Fibroblast of upper back skin (primary cell): ENCODE measurements at regions not wholly inside any gene's neighbourhood (a gene's known extent, or its start where the extent isn't known, plus 50 kb on each side); places are given as distances from the start of the nearest gene placed in this dataset.
"Not testable (repeated sequence)": the region's sequence is repeated elsewhere in the genome, so short reads cannot be mapped to it uniquely, and the experiment has no call there.

Source experiments
- DNase-seq: peaks from one replicate; pipeline ENCODE4 v3.0.0-alpha.2; 2013

DNA sequence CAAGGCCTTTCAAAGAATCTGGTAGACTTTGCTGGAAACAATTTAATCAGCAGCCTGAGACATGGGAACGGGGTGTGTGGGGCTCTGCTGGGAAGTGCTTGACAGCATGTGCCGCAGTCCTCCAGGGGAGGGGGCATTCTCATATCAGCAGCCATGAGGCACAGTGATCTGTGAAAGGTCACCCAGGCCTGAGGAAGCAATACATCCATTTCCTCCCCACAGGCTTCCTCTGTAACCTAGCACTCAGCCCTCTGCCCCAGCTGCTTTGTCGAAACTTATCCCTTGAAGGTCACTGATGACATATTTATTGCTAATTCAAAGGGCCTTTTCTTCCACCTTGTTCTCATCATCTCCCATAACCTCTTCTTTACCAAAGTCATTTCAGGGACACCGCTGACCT, 103.3 kb downstream of the TNFAIP3 start:
- DNase-seq = no peak

DNA sequence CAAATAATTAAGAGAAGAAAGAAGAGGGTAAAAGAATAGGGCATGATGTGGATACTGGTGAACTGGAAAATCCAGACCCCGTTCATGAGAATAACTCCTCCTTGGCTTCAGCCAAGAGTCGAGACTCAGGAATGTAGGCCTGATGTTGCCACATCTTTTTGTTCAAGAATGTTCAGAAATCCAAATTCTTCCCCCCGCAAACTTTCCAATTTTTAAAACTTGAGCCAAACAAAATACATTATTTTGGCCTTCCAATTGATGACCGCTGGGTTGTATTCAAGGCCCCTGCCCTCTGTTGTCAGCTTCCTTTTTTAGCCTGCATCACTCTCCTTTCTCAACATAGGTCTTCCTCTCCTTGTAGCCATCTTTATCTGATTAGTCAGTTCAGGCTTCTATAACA, 106.1 kb downstream of the TNFAIP3 start:
- peak; percentile 65 for DNase-seq

DNA sequence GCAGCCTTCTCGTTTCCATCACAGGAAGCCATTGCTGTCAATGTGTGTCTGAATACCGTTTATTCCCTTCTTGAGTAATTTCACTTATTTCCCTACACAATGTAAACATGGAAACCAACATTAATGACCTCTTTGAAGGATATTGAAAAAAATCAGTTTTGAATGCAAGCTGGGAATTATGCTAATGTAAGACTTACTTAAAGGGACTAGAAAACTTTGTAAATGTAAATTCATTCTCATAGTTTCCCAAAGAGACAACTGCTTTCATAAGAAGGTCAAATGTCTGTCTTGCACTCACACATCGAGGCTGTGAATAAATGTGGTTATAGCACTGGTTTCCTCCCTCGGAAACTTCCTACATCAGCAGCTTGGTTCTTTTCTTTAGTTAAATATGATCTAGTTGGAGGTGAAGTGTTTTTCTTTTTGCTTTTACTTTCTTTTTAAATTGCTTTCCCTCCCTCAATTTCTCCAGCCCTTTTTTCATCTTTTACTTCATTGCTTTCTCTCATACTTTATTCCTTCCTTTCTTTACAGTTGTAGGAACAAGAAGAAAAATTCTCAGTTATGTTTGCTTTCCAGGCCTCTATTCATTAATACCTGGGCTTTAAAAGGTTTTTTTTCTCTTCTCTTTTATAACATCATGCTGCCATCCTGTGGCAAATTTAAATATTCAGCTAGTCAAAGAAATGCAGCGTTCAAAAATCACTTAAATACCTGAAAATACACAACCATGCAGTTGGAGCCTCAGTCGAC, 108.3 kb downstream of the TNFAIP3 start:
- peak; percentile 35 for DNase-seq

DNA sequence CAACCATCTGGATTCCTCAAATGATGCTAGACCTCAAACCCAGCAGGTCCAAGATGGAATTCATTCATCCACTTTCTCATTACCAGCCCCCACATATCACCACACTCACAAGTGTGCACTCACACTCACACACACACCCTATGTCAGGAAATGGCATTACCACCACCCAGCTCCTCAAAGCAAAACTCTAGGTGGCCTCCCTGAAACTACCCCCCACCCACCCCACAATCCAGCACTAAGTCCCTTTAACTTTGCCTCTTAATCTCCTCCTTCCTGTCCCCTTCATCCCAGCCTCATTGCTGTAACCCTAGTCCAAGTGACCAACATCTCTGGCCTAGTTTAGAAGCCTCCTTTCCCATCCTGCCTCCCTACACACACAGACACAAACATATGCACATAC, 109.4 kb downstream of the TNFAIP3 start:
- DNase-seq = no peak

DNA sequence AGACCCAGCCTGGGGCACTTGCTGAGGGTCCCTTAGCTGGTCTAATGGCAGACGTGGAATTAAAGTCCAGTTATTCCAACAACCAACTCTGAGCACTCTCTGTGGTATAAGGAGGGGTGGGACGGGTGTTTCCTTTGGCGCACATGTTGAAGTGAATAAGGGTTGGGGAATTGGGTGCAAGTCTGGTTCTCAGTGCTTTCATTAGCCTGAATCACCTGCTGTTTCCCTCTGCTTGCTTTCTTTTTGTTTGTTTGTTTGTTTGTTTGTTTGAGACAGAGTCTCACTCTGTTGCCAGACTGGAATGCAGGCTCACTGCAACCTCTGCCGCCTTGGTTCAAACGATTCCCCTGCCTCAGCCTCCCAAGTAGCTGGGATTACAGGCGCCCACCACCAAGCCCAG, 110.1 kb downstream of the TNFAIP3 start:
- no peak for DNase-seq

DNA sequence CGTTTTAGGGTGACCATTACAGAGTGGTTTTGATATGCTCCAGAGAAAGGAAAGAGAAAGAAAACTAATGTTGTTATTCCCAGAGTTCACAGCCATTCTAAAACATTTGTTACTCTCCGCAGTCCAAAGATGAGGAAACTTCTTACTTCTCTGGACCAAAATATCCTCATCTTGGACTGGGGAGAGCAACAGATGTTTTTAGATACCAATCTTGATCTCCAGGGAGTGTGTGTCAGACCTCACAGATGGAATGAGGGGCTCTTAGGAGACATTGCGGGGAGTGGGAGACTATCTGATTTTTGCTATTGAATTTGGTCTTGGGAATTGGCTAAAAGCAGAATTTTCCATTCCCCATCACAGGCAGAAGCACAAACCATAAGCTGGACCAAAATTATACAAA, 110.8 kb downstream of the TNFAIP3 start:
- no peak for DNase-seq

DNA sequence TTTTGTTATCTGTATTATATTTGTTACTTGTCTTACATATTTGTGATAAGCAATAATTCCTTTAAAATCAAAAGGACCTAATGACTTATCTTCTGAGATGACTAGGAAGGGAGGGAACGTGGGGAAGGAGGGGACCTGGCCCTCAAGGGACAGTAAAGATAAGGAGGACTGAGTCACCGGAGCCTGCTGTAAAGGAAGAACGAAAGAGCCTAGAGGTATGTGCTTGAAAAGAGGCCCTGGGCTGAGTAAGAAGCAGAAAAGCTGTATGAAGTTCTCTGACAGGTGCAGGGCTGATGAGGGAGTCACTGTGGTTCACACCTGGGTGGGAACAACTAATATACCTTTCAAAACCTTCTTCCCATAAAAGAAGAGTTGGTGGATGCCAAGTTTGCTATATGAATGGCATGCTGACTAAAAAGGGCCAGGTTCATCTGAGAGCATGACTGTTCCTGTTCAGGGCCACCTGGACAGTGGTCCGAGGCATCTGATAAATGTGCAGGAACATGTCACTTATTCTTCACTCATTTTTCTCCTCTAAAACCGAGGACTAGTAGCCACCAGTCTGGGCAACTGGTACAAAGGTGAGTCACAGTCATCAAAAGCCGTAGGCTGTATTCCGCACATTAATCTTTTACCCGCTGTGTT, 111.3 kb downstream of the TNFAIP3 start:
- no peak for DNase-seq

DNA sequence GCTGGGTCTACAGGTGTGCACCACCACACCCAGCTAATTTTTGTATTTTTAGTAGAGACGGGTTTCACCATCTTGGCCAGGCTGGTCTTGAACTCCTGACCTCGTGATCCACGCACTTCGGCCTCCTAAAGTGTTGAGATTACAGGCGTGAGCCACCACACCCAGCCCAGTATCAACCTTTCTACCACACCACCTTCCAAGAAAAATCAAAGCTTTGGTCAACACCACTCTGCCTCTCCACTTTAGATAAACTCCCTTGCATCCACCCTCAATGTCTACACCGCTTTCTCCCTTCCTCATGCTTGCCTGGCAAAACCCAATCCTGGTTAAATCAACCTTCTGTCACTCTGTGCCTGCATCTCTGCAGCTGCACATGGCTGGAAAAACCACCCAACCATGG, 112.2 kb downstream of the TNFAIP3 start:
- DNase-seq = not testable (repeated sequence)

DNA sequence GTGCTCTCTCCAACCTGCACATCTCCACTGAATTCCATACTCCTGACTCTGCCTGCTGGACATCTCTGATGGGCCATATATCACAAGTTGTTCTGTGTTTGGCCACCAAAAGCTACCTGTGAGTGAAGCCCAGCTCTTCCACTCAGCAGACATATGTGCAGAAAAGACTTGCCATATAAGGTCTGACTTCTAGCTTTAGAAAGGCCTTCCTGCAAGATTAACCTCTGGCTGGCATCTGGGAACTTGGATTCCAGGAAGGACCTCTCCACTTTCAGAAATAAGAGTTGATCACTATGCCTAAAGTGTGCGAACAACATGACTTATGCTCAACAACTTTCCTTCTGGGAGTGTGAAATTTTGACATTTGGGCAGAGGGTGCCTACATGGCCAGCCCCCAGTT, 113.7 kb downstream of the TNFAIP3 start:
- DNase-seq = no peak

DNA sequence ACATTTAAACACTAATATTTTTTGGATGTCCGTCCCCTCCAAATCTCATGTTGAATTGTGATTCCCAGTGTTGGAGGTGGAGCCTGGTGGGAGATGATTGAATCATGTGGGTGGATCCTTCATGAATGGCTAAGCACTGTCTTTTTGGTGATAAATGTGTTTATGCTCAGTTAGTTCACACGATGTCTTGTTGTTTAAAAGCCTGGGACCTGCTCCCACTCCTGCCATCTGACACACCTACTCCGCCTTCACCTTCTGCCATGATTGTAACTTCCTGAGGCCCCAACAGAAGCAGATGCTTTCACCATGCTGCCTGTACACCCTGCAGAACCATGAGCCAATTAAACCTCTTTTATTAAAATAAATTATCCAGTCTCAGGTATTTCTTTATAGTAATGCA, 114.7 kb downstream of the TNFAIP3 start:
- DNase-seq = no peak

DNA sequence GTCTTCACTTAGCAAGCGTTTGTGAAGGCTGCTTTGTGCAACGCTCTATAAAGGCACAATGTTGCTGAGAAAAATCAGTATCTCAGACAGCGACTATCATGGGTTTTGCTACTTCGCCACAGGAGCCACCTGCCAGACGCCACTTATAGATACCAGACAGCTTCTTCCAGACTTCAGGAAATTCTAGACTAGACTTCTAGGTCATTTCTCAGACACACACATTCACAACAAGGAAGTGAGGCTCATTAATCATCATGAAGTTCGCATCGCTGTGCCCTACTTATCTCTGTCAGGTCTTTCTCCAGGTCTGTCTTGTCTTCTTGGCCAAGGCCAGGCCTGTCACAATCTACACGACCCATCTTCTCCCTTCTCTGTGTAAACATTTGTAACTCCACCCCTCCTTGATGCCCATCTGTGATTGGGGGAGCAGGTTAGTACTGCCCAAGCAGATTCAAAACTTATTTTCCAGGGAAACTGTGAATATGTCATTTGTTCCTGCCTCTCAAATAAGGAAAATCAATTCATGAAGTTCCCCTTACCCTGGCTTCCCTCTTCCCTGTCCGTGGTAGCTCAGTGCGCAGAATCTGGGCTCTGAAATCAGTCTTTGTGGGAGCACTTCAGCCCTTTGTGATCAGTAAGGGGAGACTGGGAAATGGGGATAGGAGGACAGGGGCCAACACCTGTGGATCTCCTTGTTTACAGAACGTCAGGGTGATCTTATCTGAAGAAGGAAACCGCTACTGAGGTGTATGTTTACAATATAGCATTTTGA, 115.5 kb downstream of the TNFAIP3 start:
- no peak for DNase-seq

DNA sequence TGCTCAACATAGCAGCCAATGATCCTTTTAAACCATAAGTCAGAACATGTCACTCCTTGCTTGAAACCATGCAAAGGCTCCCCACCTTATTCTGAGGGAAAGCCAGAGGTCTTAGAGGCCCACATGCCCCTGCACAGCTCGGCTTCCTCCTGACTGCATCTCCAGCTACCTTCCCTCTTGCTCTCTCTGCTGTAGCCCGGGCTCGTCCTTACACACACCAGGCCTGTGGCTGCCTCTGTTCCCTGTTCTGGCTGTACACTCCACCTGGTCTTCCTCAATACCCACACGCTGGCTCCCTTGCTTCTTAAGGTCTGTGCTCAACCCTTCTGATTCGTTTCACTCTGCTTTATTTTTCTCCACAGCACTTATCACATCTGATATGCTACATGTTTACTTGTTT, 116.2 kb downstream of the TNFAIP3 start:
- DNase-seq = no peak

DNA sequence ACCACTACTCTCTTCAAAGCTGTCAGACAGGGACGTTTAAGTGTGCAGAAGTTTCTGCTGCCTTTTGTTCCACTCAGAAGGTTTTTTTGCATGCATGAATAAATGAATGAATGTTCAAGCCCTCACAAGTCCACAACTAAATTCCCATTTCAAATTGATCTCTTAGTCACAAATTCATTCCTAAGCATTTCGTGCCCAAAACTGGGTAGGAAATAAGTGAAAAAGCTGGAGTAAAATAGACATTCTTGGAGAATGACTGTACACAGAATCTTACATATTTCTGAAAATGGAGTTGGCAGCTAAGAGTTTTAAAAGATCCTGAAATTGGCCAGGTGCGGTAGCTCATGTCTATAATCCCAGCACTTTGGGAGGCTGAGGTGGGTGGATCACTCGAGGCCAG, 117.6 kb downstream of the PERP start:
- DNase-seq = peak; percentile 31

DNA sequence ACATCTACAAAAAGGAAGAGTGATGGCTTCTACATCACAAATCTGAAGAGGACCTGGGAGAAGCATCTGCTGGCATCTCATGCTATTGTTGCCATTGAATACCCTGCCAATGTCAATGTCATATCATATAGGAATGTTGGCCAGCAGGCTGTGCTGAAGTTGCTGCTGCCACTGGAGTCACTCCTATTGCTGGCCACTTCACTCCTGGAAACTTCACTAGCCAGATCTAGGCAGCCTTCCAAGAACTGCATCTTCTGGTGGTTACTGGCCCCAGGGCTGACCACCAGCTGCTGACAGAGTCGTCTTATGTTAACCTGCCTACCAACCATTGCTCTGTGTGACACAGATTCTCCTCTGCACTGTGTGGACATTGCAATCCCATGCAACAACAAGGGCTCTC, 111.8 kb downstream of the PERP start:
- no peak for DNase-seq

DNA sequence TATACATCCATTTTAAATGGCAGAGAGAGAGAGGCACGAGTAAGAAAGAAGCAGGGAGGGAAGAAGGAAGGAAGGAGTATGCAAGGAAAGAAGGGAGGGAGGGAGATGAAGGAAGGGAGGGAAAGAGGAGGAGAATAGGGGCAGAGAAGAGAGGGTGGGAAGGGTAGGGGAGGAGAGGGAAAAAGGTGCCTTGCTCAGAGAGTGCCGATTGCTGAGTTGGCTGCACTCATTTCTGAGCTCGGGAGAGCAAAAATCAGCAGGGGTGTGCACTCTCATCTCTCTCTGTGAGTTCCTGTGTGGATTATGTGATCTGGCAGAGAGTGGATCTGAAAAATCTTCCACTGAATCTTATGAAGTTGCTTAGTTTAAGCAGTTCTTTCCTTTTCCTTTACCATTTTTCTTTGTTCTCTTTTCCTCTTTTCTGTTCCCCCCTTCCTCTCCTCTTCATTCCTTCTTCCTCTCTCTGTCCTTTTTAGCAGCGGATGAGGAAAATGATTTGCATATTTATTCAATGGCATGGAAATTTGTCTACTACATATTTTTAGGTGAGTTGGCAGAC, 108.7 kb downstream of the PERP start:
- no peak for DNase-seq

DNA sequence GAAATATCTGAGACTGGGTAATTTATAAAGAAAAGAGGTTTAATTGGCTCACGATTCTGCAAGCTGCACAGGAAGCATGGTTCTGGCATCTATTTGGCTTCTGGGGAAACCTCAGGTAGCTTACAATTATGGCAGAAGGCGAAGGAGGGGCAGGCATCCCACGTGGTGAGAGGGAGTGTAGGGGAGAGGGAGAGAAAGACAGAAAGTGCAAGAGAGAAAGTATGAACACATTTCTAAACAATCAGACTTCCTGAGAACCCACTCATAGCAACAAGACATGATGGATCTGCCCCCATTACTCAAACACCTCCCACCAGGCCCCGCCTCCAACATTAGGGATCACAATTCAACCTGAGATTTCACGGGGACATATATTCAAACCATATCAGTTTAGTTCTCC, 107.4 kb downstream of the PERP start:
- DNase-seq = no peak

DNA sequence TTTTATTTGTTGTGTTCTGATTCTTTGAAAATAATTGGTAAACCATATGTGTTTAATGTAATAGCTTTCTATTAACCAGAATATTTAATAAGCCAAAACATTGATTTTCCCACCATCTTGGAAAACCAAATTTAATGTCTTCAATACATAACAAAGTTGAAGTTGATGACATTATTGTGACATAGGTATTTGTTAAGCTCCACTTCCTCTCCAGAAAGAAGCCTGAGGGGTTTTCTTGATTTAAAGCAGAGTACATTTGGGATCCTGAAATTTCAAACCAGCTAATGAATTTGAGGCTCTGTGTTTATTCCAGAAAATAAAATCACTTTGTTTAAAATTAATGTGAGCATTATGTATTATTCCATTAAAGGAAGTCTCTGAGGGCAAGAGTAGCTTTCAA, 106.3 kb downstream of the PERP start:
- DNase-seq = no peak

DNA sequence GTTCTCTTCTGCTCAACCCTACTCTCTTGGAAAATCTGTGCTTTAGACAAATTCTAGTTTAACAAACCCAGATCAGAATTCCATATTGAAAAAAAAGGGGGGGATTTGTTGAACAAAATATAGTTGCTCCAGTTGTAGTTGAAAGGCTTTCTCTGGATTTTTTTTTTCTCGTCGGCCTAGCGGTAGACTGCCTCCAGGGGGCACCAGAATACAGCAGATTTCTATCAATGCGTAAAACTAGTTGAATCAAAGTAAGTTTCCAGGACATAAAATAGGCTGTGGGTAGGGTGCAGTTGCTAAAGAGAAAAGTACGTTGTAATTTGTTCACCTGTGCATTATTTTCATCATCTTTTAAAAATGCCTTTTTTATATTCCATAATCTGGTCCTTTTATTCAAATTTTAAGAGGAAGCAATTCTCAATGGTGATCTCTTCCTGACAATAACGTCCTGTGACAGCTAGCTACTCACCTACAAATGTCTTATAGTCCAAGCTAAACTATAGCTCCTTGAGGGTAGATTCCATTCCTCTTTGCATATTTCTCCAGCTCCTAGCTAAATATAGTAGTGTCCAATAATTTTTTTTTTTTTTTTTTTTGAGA, 105.4 kb downstream of the PERP start:
- peak; percentile 51 for DNase-seq

DNA sequence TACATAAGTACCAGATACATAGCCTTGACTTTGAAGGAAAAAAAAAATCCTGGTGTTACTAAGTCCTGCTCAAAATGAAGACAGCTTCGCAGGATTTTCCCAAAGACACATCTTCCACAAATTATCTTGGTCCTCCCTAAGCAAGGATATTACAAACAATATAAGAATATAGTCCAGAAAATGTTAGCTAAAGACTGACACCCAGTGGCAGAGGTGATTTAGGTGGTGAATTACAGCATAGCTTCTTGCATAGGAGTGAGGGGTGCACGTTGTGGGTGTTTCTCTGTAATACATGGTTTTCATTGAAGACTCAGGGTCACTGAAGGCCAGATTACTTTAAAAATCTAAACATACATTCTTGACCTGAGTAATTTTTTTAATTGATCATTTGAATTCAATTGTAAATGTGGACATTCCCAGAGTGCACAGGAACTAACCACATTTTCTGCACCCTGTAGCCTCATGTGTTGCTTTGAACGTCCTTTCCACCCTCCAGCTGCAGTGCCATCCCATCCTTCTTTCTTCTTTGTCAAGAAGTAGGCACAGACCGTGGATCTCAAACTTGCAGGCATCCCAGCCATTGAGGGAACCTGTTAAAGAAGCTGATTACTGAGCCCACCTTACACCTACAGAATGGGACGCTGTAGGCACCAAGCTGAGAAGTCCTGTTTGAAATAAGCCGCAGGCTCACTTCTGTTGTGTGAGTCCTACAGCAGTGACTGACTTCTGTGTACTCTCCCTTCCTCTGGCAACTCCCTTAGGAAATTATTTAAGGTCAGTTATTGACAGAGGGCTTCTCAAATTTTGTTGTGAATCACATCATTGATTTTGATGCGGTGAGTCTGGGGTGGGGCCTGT, 102.6 kb downstream of the PERP start:
- peak; percentile 28 for DNase-seq

DNA sequence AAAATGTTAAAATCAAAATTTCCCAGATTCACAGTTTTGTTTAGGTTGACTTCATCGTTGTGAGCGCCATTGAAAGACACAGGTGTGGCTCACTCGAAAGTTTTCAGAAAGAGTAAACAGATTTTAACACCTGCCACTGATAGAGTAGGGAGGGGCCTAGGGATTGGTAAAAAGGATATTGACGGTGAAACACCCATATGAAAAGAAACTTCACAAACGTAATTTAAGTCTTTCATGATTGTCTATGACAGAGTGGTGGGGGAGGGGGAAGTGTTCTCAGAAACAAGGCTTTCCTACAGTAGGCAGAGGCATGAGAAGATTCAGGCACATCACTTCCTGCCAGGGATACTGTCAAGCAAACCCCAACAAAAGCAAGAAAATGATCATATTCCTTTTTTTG, 101.4 kb downstream of the PERP start:
- DNase-seq = no peak

DNA sequence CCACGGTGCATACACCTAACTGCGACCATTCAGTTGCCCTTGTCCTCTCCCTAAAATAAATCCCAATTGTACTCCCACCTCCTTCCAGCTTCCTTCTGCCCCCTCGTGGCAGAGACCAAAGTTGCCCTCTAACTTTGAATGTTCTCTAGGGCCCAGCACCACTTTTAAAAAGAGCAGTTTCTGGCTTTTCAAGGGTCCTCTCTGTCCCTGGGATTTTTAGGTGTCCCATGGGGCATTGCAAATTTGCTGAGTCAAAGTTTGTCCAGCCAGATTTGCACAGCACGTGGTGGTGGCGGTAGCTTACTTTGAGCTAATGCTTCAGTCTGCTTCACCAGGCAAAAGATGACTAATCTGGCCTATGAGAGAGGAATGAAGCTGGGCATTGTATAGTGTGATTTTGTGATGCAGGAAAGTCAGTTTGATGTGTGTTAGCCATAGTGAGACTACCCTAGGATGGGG, 100.2 kb downstream of the PERP start:
- peak; percentile 24 for DNase-seq

DNA sequence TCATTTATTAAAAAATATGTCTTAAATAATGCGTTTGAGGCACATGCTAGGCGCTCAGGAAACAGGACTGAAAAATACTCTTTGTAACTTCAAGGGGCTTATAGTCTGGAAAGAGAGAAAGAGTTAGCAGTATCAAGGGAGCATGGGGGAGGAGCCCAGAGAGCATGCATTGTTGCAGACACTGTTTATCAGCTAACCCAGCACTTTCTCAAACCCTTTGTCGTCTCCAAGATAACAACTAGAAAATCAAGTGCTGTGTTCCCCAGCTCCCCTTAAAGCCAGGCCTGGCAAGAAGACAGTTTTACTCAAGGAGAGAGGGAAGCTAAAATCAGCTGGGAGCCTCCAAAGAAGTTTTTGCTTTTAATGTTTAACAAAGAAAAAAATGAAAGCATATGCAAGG, 98.4 kb downstream of the PERP start:
- no peak for DNase-seq
